HepG2 (cell line): ENCODE measurements at regions not wholly inside any gene's neighbourhood (a gene's known extent, or its start where the extent isn't known, plus 50 kb on each side); places are given as distances from the start of the nearest gene placed in this dataset.

Experiments
- ATAD3A ChIP-seq: sonication (generic); formaldehyde crosslinking; IDR thresholded peaks from 2 replicates; pipeline ENCODE4 v1.4.0; 2020; ENCODE audit warnings: missing genetic modification reagents
- BCL6 ChIP-seq: IDR thresholded peaks from 2 replicates; pipeline ENCODE4 v1.6.1; 2016; ENCODE audit warnings: missing genetic modification reagents, missing compliant biosample characterization
- CSRNP2 ChIP-seq: sonication (generic); formaldehyde crosslinking; conservative IDR thresholded peaks from 2 replicates; pipeline ENCODE4 v1.8.0; 2022; ENCODE audit warnings: low read depth, missing genetic modification reagents
- FOXA1 ChIP-seq, 2 experiments: fragments of 450-650 bp in 1 of 2; sonication (generic) in 1 of 2; formaldehyde crosslinking in 1 of 2; IDR thresholded peaks; 2 replicates each; pipeline versions ENCODE4 v1.4.0 to v1.6.1; 2016 to 2020; ENCODE audit warnings: missing genetic modification reagents in 1 of 2
- GLMP ChIP-seq: sonication (generic); formaldehyde crosslinking; IDR thresholded peaks from 2 replicates; pipeline ENCODE4 v1.9.0; 2021; ENCODE audit warnings: missing genetic modification reagents, mild to moderate bottlenecking, borderline replicate concordance
- GTF2F1 ChIP-seq: fragments of 150-350 bp; IDR thresholded peaks from 2 replicates; pipeline ENCODE4 v1.6.1; 2014; ENCODE audit warnings: low read length
- HOXA5 ChIP-seq: sonication (generic); formaldehyde crosslinking; IDR thresholded peaks from 2 replicates; pipeline ENCODE4 v1.4.0; 2020; ENCODE audit warnings: missing genetic modification reagents
- MLXIP ChIP-seq: sonication (generic); formaldehyde crosslinking; IDR thresholded peaks from 2 replicates; pipeline ENCODE4 v1.9.0; 2021; ENCODE audit warnings: missing genetic modification reagents, borderline replicate concordance
- PPARG ChIP-seq: conservative IDR thresholded peaks from 2 replicates; pipeline ENCODE4 v1.6.1; 2016; ENCODE audit warnings: missing biosample characterization, missing genetic modification reagents
- STAT5B ChIP-seq: sonication (generic); formaldehyde crosslinking; IDR thresholded peaks from 2 replicates; pipeline ENCODE4 v1.4.0; 2020; ENCODE audit warnings: missing genetic modification reagents
- ZNF230 ChIP-seq: sonication (generic); formaldehyde crosslinking; IDR thresholded peaks from 2 replicates; pipeline ENCODE4 v1.4.0; 2020; ENCODE audit warnings: mild to moderate bottlenecking, missing genetic modification reagents
- ZNF589 ChIP-seq: sonication (generic); formaldehyde crosslinking; conservative IDR thresholded peaks from 2 replicates; pipeline ENCODE4 v1.8.0; 2022; ENCODE audit warnings: mild to moderate bottlenecking, moderate library complexity, missing genetic modification reagents
- ZSCAN31 ChIP-seq: sonication (generic); formaldehyde crosslinking; IDR thresholded peaks from 2 replicates; pipeline ENCODE4 v1.5.0; 2020; ENCODE audit warnings: low read depth, mild to moderate bottlenecking, missing genetic modification reagents
- TF ChIP-seq, protein P1 (sequence below): IDR thresholded peaks from 2 replicates; pipeline ENCODE4 v1.6.1; 2012; ENCODE audit warnings: inconsistent platforms
- TF ChIP-seq, protein P2 (sequence below): IDR thresholded peaks from 2 replicates; pipeline ENCODE4 v1.6.1; 2016; ENCODE audit warnings: mild to moderate bottlenecking, missing biosample characterization, missing genetic modification reagents
- TF ChIP-seq, protein P3 (sequence below): sonication (generic); formaldehyde crosslinking; IDR thresholded peaks from 2 replicates; pipeline ENCODE4 v1.5.0; 2020; ENCODE audit warnings: mild to moderate bottlenecking, missing genetic modification reagents

GRCh38 chr7:41316410-41316809 is 386.5 kb downstream of the INHBA start (continued):
- no peak for TF ChIP-seq STAT5B (CRISPR knock-in tag)
- no peak for TF ChIP-seq CSRNP2 (CRISPR knock-in tag)
- TF ChIP-seq ZNF589 (CRISPR knock-in tag) = no peak
- TF ChIP-seq, protein P1, sequence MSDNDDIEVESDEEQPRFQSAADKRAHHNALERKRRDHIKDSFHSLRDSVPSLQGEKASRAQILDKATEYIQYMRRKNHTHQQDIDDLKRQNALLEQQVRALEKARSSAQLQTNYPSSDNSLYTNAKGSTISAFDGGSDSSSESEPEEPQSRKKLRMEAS = peak; percentile 60
- TF ChIP-seq BCL6 (CRISPR knock-in tag) = peak; percentile 90
- no peak for TF ChIP-seq GLMP (CRISPR knock-in tag)
- TF ChIP-seq PPARG (CRISPR knock-in tag) = no peak
- TF ChIP-seq, protein P2, sequence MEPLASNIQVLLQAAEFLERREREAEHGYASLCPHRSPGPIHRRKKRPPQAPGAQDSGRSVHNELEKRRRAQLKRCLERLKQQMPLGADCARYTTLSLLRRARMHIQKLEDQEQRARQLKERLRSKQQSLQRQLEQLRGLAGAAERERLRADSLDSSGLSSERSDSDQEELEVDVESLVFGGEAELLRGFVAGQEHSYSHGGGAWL = no peak
- TF ChIP-seq HOXA5 (CRISPR knock-in tag) = no peak
- no peak for TF ChIP-seq ZNF230
- TF ChIP-seq, protein P3, sequence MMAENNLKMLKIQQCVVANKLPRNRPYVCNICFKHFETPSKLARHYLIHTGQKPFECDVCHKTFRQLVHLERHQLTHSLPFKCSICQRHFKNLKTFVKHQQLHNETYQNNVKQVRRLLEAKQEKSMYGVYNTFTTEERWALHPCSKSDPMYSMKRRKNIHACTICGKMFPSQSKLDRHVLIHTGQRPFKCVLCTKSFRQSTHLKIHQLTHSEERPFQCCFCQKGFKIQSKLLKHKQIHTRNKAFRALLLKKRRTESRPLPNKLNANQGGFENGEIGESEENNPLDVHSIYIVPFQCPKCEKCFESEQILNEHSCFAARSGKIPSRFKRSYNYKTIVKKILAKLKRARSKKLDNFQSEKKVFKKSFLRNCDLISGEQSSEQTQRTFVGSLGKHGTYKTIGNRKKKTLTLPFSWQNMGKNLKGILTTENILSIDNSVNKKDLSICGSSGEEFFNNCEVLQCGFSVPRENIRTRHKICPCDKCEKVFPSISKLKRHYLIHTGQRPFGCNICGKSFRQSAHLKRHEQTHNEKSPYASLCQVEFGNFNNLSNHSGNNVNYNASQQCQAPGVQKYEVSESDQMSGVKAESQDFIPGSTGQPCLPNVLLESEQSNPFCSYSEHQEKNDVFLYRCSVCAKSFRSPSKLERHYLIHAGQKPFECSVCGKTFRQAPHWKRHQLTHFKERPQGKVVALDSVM (CRISPR knock-in tag) = no peak
- TF ChIP-seq ATAD3A (CRISPR knock-in tag) = no peak
- peak; percentile 85; the same call in 1 of the 2 replicates for TF ChIP-seq MLXIP (CRISPR knock-in tag)
- TF ChIP-seq ZSCAN31 (CRISPR knock-in tag) = 0 out of 2 replicates have a peak, but pooled peaks have one; percentile 28
- TF ChIP-seq FOXA1 (IDR thresholded peaks at IDR 0.05) = no peak
- TF ChIP-seq FOXA1 (CRISPR knock-in tag; IDR thresholded peaks at IDR 0.05) = 0 out of 2 replicates have a peak, but pooled peaks have one; percentile 25
- TF ChIP-seq GTF2F1 = no peak
